Left lung (tissue), 4 donors: ENCODE measurements at regions not wholly inside any gene's neighbourhood (a gene's known extent, or its start where the extent isn't known, plus 50 kb on each side); places are given as distances from the start of the nearest gene placed in this dataset.

Experiments
- ATAC-seq: fragments of 200-7000 bp; cut with Tn5 transposase; one replicate; pipeline ENCODE4 v1.9.1; 2020; ENCODE audit warnings: moderate library complexity
- DNase-seq, 4 donors: peaks; one replicate each; pipeline ENCODE4 v3.0.0-alpha.2; 2013 to 2020
- H3K27ac ChIP-seq, 2 donors: fragments of 200-600 bp; sonication (generic) in 1 of 2; one replicate each; pipeline versions ENCODE4 v1.5.0 to v1.8.0; 2020 to 2021
- H3K27me3 ChIP-seq, 2 donors: fragments of 200-600 bp; sonication (generic) in 1 of 2; one replicate each; pipeline versions ENCODE4 v1.5.0 to v1.8.0; 2020 to 2021
- H3K36me3 ChIP-seq, 2 donors: fragments of 200-600 bp; sonication (generic) in 1 of 2; one replicate each; pipeline versions ENCODE4 v1.5.0 to v1.8.0; 2020 to 2021
- H3K4me1 ChIP-seq, 2 donors: fragments of 200-600 bp; one replicate each; pipeline ENCODE4 v1.8.0; 2021
- H3K4me3 ChIP-seq, 2 donors: fragments of 200-600 bp; sonication (generic) in 1 of 2; one replicate each; pipeline versions ENCODE4 v1.5.0 to v1.8.0; 2020 to 2021; ENCODE audit warnings: mild to moderate bottlenecking in 1 of 2
- H3K9me3 ChIP-seq, 2 donors: fragments of 200-600 bp; sonication (generic) in 1 of 2; one replicate each; pipeline versions ENCODE4 v1.5.0 to v1.8.0; 2020 to 2021
- intact Hi-C, 2 donors: fragments of 100-400 bp; cut with DNase I; formaldehyde crosslinking; loops; one replicate each; pipeline versions ENCODE4 v1.11.2 to v1.14.2; 2022
- TF ChIP-seq, protein P1 (sequence below), 2 donors: fragments of 200-600 bp; sonication (generic) in 1 of 2; IDR thresholded peaks; one replicate each; pipeline versions ENCODE4 v1.5.0 to v1.8.0; 2021; ENCODE audit warnings: antibody characterized with exemption in 2 of 2
- donor health status: DM: no; HTN: yes; CAD: no.
- donor health status: DM: no; HTN: no; CAD: no.

DNA sequence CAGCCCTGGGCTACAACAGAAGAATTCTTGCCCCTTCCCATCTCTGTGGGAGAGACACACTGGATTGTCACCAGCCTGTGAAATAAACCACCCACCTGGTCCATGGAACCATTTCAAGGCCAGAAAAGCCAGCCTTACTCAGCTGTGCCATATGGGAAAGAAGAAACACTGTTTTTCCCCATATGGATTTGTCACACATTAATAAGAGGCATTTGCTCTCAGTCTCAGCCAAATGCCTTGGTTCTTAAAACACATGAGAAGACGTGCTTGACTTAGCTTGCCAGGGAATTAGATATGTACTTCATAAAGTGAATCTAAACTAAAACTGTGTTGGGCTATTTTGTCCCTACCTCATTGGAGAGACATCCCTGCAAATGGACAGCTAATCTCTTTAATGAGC, 308.6 kb upstream of the TNP1 start:
- peaks cover 3 to 5% of the 10 kb centered on the region in 2 donors for H3K27me3 ChIP-seq
- H3K9me3 ChIP-seq: no peaks in the 10 kb centered on the region
- DNase-seq (peak in 2 of 4 donors; percentile 72 to 82), ATAC-seq (no peak)
- intact Hi-C loops: loop anchor here in 1 of 2 donors (10.0 kb wide), 1 partner anchor 474 kb away; the partner anchor contains the start of gene IGFBP5
- H3K4me1 ChIP-seq: no peaks in the 10 kb centered on the region
- TF ChIP-seq, protein P1, sequence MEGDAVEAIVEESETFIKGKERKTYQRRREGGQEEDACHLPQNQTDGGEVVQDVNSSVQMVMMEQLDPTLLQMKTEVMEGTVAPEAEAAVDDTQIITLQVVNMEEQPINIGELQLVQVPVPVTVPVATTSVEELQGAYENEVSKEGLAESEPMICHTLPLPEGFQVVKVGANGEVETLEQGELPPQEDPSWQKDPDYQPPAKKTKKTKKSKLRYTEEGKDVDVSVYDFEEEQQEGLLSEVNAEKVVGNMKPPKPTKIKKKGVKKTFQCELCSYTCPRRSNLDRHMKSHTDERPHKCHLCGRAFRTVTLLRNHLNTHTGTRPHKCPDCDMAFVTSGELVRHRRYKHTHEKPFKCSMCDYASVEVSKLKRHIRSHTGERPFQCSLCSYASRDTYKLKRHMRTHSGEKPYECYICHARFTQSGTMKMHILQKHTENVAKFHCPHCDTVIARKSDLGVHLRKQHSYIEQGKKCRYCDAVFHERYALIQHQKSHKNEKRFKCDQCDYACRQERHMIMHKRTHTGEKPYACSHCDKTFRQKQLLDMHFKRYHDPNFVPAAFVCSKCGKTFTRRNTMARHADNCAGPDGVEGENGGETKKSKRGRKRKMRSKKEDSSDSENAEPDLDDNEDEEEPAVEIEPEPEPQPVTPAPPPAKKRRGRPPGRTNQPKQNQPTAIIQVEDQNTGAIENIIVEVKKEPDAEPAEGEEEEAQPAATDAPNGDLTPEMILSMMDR (IDR thresholded peaks at IDR 0.05): no peak
- H3K27ac ChIP-seq: no peak overlapping the region
- no peak overlapping the region for H3K4me3 ChIP-seq
- no peaks in the 10 kb centered on the region for H3K36me3 ChIP-seq

DNA sequence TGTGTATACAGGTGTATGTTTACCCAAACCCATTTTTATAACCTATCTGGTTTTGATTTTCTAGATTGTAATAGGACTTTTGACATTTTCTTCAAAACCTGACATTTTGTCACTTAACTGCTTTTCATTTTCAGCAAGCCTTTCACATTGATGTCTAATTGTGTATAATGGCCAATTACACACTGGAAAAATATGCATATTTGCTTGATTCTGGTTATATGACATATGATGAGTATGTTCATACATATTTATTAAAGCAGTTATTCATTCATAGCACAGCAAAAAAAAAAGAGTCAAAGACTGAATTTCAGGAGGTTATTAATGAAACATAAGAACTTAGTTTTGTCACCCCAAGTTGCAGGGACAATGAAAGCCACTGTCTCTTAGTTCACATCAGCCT, 307.7 kb upstream of the TNP1 start:
- TF ChIP-seq, protein P1 (IDR thresholded peaks at IDR 0.05): no peak
- Histone ChIP-seq H3K9me3 (no peaks in the 10 kb centered on the region), H3K36me3 (no peaks in the 10 kb centered on the region), H3K27me3 (peaks cover 3 to 14% of the 10 kb centered on the region in 2 donors), H3K27ac (no peak overlapping the region), H3K4me1 (no peaks in the 10 kb centered on the region), H3K4me3 (no peak overlapping the region)
- no peak for ATAC-seq
- intact Hi-C loops: loop anchor here in 1 of 2 donors (10.0 kb wide), 1 partner anchor 473 kb away; the partner anchor contains the start of gene IGFBP5
- no peak for DNase-seq

DNA sequence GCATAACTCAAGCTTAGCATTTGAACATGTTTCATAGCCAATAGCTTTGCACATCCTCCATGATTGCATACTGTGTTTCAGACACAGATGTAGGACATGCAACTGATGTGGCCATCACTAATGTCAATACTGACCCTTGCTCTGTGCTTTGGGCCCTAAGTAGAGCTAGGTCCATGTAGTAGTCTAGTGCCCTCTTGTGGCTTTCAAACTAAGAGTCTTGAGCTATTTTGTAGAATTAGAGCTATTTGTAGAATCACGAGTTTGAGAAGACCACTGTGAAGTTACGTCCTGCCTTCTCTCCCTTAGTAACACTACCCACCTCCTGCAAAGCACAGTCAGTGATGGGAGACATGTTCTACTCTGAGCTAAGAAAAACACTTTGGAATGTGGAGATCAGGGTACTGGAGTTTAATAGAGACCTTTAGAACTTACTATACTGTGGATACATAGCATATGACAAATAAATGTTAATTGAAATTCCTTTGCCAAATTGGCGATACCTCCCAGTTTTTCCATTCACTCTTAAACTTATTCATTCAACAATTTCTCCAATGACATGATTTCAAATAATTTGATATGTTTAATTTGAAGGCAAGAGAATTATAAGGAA, 306.5 kb upstream of the TNP1 start:
- no peak for DNase-seq
- peak; percentile 62 for ATAC-seq
- Histone ChIP-seq H3K36me3 (no peaks in the 10 kb centered on the region), H3K27me3 (peaks cover 3 to 25% of the 10 kb centered on the region in 2 donors), H3K4me3 (no peak overlapping the region), H3K4me1 (peaks cover 0 to 4% of the 10 kb centered on the region in 2 donors), H3K27ac (no peak overlapping the region), H3K9me3 (no peaks in the 10 kb centered on the region)
- intact Hi-C loops: loop anchor here in 1 of 2 donors (10.0 kb wide), 1 partner anchor 472 kb away; the partner anchor contains the start of gene IGFBP5
- TF ChIP-seq, protein P1 (IDR thresholded peaks at IDR 0.05): peak; percentile 19 to 34

DNA sequence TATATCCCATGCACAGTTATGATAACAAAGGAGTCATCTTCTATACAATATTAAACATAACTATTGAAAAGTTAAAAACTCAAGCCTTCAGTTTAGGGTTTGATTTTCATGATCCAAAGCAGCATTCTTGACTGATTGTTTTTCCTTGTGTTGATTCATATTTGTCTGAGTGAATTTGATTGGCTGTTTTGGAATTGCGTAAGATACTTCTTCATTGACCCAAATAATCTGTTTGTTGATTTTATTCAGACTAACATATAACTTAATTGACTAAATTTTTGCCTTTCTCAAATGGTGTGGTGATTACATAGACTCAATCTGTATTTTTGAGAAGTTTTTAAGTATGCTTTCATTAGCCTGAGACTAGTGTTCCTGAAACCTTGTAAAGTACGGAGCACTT, 305.7 kb upstream of the TNP1 start:
- intact Hi-C loops: loop anchor here in 1 of 2 donors (10.0 kb wide), 1 partner anchor 471 kb away; the partner anchor contains the start of gene IGFBP5
- ATAC-seq: no peak

DNA sequence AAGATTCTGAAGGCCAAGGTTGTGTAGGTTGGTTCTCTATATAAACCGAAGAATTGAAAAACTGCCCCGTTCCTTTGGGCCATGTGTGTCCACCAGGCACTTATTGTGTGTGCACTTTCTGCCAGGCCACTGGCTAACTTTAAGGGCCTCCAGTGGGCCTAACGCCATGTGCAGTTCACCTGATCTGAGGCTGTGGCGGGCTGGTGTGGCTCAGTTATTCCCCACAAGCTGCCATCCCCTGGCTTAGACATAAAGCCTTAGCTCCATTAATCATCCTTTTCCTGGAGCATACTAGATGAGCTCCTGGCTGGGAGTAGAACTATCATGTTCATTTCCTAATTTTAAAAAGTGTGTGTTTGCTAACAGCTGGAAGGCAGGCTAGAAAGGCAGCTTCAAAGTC, 304.1 kb upstream of the TNP1 start:
- Histone ChIP-seq H3K4me3 (no peak overlapping the region), H3K27me3 (peaks cover 3 to 37% of the 10 kb centered on the region in 2 donors), H3K36me3 (no peaks in the 10 kb centered on the region), H3K27ac (no peak overlapping the region), H3K9me3 (no peaks in the 10 kb centered on the region), H3K4me1 (peaks cover 0 to 5% of the 10 kb centered on the region in 2 donors)
- TF ChIP-seq, protein P1 (IDR thresholded peaks at IDR 0.05): no peak
- ATAC-seq (no peak), DNase-seq (no peak)
- intact Hi-C loops: loop anchor here in 1 of 2 donors (10.0 kb wide), 1 partner anchor 469 kb away; the partner anchor contains the start of gene IGFBP5

More for the DNA sequence above, 305.7 kb upstream of the TNP1 start:
- Histone ChIP-seq H3K36me3 (no peaks in the 10 kb centered on the region), H3K27ac (no peak overlapping the region), H3K9me3 (no peaks in the 10 kb centered on the region), H3K4me3 (no peak overlapping the region), H3K27me3 (peaks cover 3 to 25% of the 10 kb centered on the region in 2 donors), H3K4me1 (peaks cover 0 to 5% of the 10 kb centered on the region in 2 donors)
- TF ChIP-seq, protein P1 (IDR thresholded peaks at IDR 0.05): no peak
- no peak for DNase-seq
